Esophagus squamous epithelium (tissue), 5 donors: ENCODE measurements at regions not wholly inside any gene's neighbourhood (a gene's known extent, or its start where the extent isn't known, plus 50 kb on each side); places are given as distances from the start of the nearest gene placed in this dataset.

Source experiments
- DNase-seq: peaks from one replicate; lab custom pipeline; 2025; lab: John Stamatoyannopoulos, UW
- H3K27ac ChIP-seq, 4 donors: fragments of 200-600 bp; sonication (generic); one replicate each; pipeline ENCODE4 v1.5.1; 2016 to 2019; ENCODE audit warnings: mild to moderate bottlenecking in 1 of 4
- H3K27me3 ChIP-seq, 4 donors: fragments of 200-600 bp; sonication (generic); 1 replicate in 3 of 4; 2 replicates in 1 of 4; pipeline versions ENCODE4 v1.5.1 to v1.6.0; 2017 to 2021; ENCODE audit warnings: antibody characterized with exemption in 1 of 4
- H3K36me3 ChIP-seq, 3 donors: fragments of 200-600 bp; sonication (generic); one replicate each; pipeline ENCODE4 v1.5.1; 2016 to 2019
- H3K4me1 ChIP-seq, 3 donors: fragments of 200-600 bp; sonication (generic); one replicate each; pipeline ENCODE4 v1.5.1; 2017 to 2019
- H3K4me3 ChIP-seq, 4 donors: fragments of 200-600 bp; sonication (generic); 1 replicate in 3 of 4; 2 replicates in 1 of 4; pipeline ENCODE4 v1.5.1; 2016 to 2019; ENCODE audit warnings: mild to moderate bottlenecking in 2 of 4, moderate library complexity in 1 of 4
- H3K9me3 ChIP-seq, 3 donors: fragments of 200-600 bp; sonication (generic); one replicate each; pipeline ENCODE4 v1.5.1; 2016 to 2019
- CTCF ChIP-seq, 6 experiments: fragments of 450-650 bp in 4 of 6; fragments of 200-600 bp in 2 of 6; sonication (generic) in 2 of 6; IDR thresholded peaks; one replicate each; pipeline ENCODE4 v1.5.1; 2016 to 2019; ENCODE audit warnings: antibody characterized with exemption in 6 of 6, mild to moderate bottlenecking in 4 of 6, moderate library complexity in 4 of 6
- POLR2A ChIP-seq, 4 donors: fragments of 450-650 bp; IDR thresholded peaks; one replicate each; pipeline ENCODE4 v1.6.1; 2017; ENCODE audit warnings: antibody characterized with exemption in 4 of 4, mild to moderate bottlenecking in 4 of 4, moderate library complexity in 3 of 4
- WGBS, 2 donors: methylation state at CpG; one replicate each; pipeline ENCODE4 v1.1.5; 2018; 5-methylcytosine and 5-hydroxymethylcytosine counted together
- intact Hi-C: fragments of 100-400 bp; cut with DNase I; formaldehyde crosslinking; loops from one replicate; pipeline ENCODE4 v1.15.0; 2022
- donor health status: DM: yes; HTN: yes; CAD: no.

- no peaks in the 10 kb centered on the region for H3K27me3 ChIP-seq
- no peak for DNase-seq
- no peaks in the 10 kb centered on the region for H3K36me3 ChIP-seq
- intact Hi-C loops = no loop called here
- H3K9me3 ChIP-seq = no peaks in the 10 kb centered on the region
- WGBS, 2 donors = 87 to 93% methylated on average over 5 of the region's 5 CpGs
- no peak overlapping the region for H3K4me3 ChIP-seq
- H3K27ac ChIP-seq = no peak overlapping the region
- TF ChIP-seq CTCF (IDR thresholded peaks at IDR 0.05) = no peak
- TF ChIP-seq POLR2A (IDR thresholded peaks at IDR 0.05) = no peak
- H3K4me1 ChIP-seq = no peaks in the 10 kb centered on the region
Observed at GRCh38 chr5:126043688-126044087, 379.5 kb upstream of the GRAMD2B start.

DNA sequence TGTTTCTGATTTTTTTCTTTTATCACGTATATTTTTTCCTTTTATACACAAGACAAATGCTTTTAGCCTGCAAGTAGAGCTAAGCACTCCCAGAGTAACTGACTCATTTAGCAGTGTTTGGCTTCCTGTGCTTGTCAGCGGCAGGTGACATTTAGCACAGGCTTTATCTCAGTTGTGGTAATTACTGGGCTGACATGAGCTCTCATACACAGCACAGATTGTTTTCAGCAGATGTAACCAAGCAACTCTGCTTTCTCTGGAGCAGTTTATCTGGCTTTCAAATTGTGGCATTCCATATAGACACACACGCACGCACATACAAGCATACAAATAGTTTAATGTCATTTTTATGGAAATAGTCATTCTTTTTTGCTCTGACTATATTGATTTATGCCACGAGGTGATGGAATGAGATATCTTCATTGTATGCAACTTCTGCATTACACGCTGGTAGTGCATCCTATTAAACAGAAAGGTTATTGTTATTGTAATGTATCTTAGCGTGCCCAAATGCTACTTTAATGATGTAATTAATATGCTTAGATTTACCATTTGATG lies 379.0 kb upstream of the GRAMD2B start:
- Histone ChIP-seq H3K9me3 (no peaks in the 10 kb centered on the region), H3K4me1 (no peaks in the 10 kb centered on the region), H3K27ac (no peak overlapping the region), H3K36me3 (no peaks in the 10 kb centered on the region), H3K27me3 (no peaks in the 10 kb centered on the region), H3K4me3 (no peak overlapping the region)
- WGBS, 2 donors = 51 to 69% methylated on average over 7 of the region's 7 CpGs
- intact Hi-C loops = no loop called here
- TF ChIP-seq CTCF (IDR thresholded peaks at IDR 0.05) (no peak), POLR2A (IDR thresholded peaks at IDR 0.05) (no peak)
- no peak for DNase-seq

GRCh38 chr5:126044931-126045565 lies 378.2 kb upstream of the GRAMD2B start:
- no peak for TF ChIP-seq CTCF (IDR thresholded peaks at IDR 0.05)
- TF ChIP-seq POLR2A (IDR thresholded peaks at IDR 0.05) = no peak
- WGBS, 2 donors = 92 to 98% methylated on average over 3 of the region's 3 CpGs
- no peaks in the 10 kb centered on the region for H3K36me3 ChIP-seq
- DNase-seq = no peak
- no peaks in the 10 kb centered on the region for H3K27me3 ChIP-seq
- intact Hi-C loops = no loop called here
- no peaks in the 10 kb centered on the region for H3K9me3 ChIP-seq
- H3K27ac ChIP-seq = no peak overlapping the region
- H3K4me3 ChIP-seq = no peak overlapping the region
- no peaks in the 10 kb centered on the region for H3K4me1 ChIP-seq

DNA sequence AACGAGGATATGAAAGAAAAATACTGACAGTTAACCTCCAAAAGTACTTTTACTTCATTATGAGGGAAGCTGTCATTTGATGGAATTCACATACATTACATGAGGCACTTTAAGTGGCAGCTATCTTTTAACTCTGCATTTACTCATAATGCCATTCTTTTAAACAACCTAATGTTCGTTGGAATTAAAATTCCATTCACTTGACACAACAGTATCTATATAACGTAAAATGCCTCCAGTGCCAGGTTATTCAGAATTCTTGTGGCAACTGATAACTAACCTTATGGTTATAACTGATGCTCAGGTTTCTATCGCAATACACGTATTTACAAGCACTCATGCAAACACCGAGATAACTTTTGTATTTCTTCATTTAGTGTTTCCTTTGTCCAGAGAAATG lies 376.9 kb upstream of the GRAMD2B start:
- 65 to 76% methylated on average over 6 of the region's 6 CpGs for WGBS, 2 donors
- Histone ChIP-seq H3K27me3 (no peaks in the 10 kb centered on the region), H3K27ac (no peak overlapping the region), H3K9me3 (no peaks in the 10 kb centered on the region), H3K4me3 (no peak overlapping the region), H3K36me3 (no peaks in the 10 kb centered on the region), H3K4me1 (no peaks in the 10 kb centered on the region)
- intact Hi-C loops = no loop called here
- no peak for DNase-seq
- no peak for TF ChIP-seq POLR2A (IDR thresholded peaks at IDR 0.05)
- TF ChIP-seq CTCF (IDR thresholded peaks at IDR 0.05) = no peak

GRCh38 chr5:126046846-126047571 lies 376.2 kb upstream of the GRAMD2B start:
- no peak overlapping the region for H3K4me3 ChIP-seq
- intact Hi-C loops = no loop called here
- no peaks in the 10 kb centered on the region for H3K27me3 ChIP-seq
- no peaks in the 10 kb centered on the region for H3K36me3 ChIP-seq
- no peaks in the 10 kb centered on the region for H3K4me1 ChIP-seq
- no peaks in the 10 kb centered on the region for H3K9me3 ChIP-seq
- TF ChIP-seq CTCF (IDR thresholded peaks at IDR 0.05) (no peak), POLR2A (IDR thresholded peaks at IDR 0.05) (no peak)
- DNase-seq = no peak
- no peak overlapping the region for H3K27ac ChIP-seq
